ENCODE measurements at regions not wholly inside any gene's neighbourhood (a gene's known extent, or its start where the extent isn't known, plus 50 kb on each side); places are given as distances from the start of the nearest gene placed in this dataset.
A peak's percentile ranks its signal among the peaks of the same experiment; 100 is the strongest.

DNA sequence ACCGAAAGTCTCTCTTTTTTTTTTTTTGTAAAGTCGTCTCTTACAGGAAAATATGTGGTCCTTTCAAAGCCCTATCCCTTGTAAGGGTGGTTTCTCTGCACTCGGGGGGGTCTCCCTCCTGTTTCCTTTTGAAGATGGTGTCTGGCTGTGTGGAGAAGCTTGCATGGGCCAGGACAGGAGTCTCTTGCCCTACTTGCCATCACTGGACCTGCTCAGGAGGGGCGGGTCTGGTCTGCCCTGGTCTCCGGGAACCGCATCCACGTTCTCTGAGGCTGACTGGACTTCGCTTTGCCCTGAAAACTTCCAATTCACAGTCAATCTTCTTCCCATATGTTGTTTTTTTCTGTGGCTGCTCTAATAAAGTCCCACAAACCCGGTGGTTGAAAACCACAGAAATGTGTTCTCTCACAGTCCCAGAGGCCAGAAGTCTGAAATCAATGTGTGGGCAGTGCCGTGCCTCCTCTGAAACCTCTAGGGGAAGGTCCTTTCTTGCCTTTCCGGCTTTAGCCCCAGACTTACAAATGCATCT, 92.9 kb upstream of the IER5L start:
- no peak for DNase-seq
- TF ChIP-seq POLR2A (IDR thresholded peaks at IDR 0.05; ENCODE audit: low read length): no peak
- TF ChIP-seq GATA1 (IDR thresholded peaks at IDR 0.05; ENCODE audit: low read depth, low read length): no peak

DNA sequence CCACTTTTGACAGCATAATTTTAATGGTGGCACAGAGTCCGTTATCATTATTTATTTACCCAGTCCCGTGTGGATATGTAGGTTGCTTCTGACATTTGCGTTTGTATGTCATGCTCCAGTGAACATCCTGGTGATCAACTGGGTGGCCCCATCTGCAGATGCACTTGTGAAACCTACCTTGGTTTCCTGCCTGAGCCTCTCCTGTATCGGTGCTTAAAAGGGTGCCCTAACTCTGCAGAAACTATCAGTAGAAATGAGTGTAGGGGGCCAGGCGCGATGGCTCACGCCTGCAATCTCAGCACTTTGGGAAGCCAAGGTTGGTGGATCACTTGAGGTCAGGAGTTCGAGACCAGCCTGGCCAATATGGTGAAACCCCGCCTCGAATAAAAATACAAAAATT, 92.1 kb upstream of the IER5L start:
- no peak for TF ChIP-seq GATA1 (IDR thresholded peaks at IDR 0.05; ENCODE audit: low read depth, low read length)
- no peak for DNase-seq

DNA sequence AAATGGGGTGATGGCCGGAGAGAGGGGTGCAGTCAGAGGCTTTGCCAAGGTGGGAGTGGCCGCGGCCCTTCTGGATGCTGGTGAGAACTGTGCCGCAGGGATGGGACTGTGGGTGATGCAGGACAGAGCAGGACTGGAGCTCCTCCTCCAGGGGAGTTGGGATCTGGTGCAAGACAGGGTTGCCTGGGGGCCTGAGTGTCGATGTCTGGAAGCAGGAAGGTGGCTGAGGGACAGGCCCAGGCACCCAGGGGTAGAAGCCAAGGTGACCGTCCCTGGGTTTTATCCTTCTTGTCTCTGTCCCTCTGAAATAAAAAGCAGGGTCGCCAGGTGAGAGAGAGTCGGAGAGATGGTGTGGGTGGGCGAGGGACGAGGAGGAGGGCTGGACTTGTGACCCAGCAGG, 89.1 kb upstream of the IER5L start:
- no peak for DNase-seq
- TF ChIP-seq POLR2A (IDR thresholded peaks at IDR 0.05; ENCODE audit: low read length): no peak
- no peak for TF ChIP-seq GATA1 (IDR thresholded peaks at IDR 0.05; ENCODE audit: low read depth, low read length)

DNA sequence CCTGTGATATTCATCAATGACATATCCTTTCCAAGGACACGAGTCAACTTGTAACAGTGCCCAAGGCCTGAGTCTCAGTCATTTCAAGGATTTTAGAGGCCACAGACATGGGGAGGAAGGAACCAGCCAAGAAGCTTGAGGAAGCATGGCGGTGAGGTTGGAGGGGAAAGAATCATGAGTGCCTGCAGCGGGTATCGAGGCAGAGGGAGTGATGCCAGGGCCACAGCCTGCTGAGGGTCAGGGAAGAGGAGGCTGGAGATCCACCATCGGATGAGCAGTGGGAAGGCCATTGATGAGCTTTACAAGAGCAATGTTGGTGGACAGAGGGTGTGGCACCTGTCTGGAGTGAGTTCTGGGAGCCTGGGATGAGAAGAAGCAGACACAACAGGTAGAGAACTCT, 88.5 kb upstream of the IER5L start:
- DNase-seq: no peak

DNA sequence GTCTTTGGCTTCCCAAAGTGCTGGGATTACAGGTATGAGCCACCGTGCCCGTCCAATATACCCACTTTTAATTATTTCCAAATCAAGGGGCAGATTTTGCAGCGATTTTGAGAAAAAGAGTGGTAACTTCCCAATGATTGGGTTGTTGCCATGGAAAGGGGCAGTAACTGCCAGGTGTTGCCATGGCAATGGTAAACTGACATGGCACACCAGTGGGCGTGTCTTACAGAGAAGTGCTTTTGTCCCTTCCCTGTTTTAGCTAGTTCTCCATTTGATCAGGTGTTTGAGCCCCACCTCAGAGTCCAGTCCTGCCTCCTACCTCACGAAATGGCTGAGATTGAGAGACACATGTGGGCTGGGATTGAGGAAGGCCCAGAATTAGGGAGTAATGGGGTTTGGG, 86.3 kb upstream of the IER5L start:
- TF ChIP-seq GATA1 (IDR thresholded peaks at IDR 0.05; ENCODE audit: low read depth, low read length): no peak
- no peak for DNase-seq

More for the DNA sequence above, 88.5 kb upstream of the IER5L start:
- TF ChIP-seq GATA1 (IDR thresholded peaks at IDR 0.05; ENCODE audit: low read depth, low read length) (no peak), POLR2A (IDR thresholded peaks at IDR 0.05; ENCODE audit: low read length) (no peak)

DNA sequence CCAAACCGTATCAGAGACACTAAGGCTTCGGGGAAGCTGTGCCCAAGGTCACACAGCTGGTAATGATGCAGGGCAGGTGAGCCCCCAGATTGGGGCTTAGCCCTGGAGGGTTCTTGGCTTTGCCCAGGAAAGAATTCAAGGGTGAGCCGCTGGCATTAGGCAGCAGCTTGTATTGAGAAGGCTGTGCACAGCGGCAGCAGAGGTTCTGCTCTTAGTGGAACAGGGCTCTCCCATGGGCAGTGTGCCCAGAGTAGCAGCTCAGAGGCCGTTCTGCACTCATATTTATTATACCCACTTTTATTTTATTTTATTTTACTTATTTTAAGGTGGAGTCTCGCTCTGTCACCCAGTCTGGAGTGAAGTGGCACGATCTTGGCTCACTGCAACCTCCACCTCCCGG, 85.8 kb upstream of the IER5L start:
- TF ChIP-seq GATA1 (IDR thresholded peaks at IDR 0.05; ENCODE audit: low read depth, low read length): no peak
- TF ChIP-seq POLR2A (IDR thresholded peaks at IDR 0.05; ENCODE audit: low read length): no peak
- no peak for DNase-seq

DNA sequence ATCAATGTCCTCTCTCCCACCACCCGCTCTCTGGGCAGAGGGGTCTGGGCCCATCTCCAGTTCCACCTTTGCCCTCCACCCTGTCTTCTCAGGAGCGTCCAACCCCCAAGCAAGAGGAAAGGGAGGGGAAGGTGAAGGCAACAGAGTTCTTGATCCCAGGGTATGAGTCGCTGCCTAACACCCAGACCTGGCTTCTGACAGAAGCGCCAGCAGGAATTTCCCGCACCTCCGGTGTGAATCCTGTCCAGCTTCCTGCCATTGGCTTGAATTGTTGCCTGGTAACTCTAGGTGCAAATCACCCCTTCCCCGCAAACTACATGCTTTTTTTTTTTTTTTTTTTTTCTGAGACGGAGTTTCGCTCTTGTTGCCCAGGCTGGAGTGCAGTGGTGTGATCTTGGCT, 84.2 kb upstream of the IER5L start:
- TF ChIP-seq GATA1 (IDR thresholded peaks at IDR 0.05; ENCODE audit: low read depth, low read length) (no peak), POLR2A (IDR thresholded peaks at IDR 0.05; ENCODE audit: low read length) (no peak)
- no peak for DNase-seq

DNA sequence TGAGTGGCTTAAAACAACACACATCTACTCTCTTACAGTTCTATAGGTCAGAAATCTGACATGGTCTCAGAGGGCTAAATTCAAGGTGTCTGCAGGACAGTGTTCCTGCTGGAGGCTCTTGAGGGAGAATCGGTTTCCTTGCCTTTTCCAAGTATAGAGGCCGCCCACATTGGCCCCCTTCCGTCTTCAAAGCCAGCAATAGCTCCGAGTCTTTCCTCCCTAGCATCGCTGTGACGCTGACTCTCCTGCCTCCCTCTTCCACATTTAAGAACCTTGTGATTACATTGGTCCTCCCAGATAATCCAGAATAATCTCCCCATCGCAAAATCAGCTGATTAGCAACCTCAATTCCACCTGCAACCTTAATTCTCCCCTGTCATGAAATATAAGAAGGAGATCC, 81.3 kb upstream of the IER5L start:
- no peak for DNase-seq
- TF ChIP-seq GATA1 (IDR thresholded peaks at IDR 0.05; ENCODE audit: low read depth, low read length) (no peak), POLR2A (IDR thresholded peaks at IDR 0.05; ENCODE audit: low read length) (no peak)

DNA sequence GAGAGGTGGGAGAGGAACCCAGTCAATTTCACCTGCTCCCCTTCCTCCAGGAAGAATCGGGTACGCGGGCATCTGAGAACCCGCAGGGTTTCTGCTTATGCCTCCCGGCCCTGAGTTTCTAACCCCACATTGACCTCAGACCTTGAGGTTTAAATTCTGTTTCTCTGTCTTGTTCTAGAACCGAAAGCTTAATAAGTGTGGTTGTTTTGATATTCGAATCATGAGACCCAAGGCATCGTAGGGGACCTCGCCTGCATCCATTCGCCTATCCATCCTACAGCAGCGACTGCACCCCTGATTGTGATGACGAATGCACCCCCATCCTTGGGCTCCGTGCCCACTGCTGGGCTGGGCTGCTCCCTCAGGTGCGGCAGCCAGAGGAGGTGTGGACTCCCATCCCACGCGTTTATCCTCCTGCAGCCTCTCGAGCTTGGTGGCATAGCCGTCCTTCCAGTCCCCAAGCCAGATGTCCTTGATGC, 80.8 kb upstream of the IER5L start:
- no peak for TF ChIP-seq GATA1 (IDR thresholded peaks at IDR 0.05; ENCODE audit: low read depth, low read length)
- no peak for TF ChIP-seq POLR2A (IDR thresholded peaks at IDR 0.05; ENCODE audit: low read length)
- no peak for DNase-seq

DNA sequence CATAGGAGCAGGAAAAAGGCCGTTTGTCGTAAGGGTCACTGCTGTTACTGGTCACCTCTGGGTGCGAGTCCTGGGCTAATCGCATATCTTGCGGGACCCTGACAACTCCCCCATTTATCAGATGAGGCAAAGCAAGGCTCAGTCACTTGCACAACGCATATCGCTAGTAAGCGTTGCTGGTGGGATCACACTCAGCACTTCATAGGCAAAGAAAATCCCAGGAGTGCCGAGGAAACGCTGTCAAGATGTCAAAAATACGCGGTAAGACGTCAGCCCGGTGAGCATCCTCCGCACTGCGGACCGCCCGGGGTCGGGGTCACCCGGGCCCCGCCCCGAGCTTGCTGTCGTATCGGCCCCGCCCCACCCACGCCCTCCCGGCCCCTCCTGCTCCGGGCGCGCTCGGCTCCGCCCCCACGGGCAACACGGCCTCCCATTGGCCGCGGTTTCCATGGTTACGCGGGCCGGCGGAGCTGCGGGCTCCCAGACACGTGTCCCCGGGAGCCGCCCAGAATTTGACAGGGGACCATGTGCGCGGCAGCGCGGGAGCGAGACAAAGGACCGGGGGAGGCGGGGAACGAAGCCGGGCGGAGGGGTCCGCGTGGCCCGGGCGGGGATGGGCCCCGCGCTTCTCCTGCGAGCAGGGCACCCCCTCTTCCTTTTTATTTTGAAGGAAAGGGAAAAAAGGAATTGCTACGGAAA, 80.2 kb upstream of the IER5L start:
- TF ChIP-seq GATA1 (IDR thresholded peaks at IDR 0.05; ENCODE audit: low read depth, low read length) (no peak), POLR2A (IDR thresholded peaks at IDR 0.05; ENCODE audit: low read length) (no peak)

DNA sequence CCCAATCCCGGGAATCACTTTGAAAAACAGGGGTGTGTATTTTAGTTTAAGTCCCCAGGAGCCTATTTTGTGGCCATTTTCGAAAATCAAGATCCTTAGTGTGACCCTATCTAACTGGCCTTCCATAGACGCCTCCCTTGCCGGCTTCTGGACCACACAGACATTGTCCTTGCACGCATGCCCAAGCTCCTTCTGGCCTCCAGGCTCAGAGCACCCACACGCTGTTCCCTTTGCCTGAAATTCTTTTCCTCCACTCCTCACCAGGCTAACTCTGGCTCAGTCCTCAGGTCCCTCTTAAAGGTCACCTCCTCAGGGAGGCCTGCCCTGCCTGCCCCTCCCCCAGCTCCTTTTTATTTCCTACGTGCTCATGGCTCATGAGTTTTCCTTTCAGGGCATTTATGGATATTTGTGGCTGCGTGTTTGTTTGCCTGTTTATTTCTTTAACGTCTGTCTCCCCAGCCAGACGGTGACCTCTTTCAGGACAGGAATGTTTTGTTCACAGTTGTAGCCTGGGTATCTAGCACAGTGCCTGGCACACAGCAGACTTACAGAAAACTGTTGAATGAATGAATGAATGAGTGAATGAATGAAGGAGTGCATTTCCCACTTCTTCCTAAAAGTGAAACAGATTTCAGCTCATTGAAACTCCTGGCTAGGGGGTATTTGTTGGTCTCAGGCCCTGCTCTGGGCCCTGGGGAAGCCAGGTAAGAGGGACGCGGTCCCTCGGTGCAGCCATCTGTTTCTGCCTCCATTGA, 79.1 kb upstream of the IER5L start:
- no peak for TF ChIP-seq GATA1 (IDR thresholded peaks at IDR 0.05; ENCODE audit: low read depth, low read length)
- no peak for TF ChIP-seq POLR2A (IDR thresholded peaks at IDR 0.05; ENCODE audit: low read length)
- no peak for DNase-seq

More for the DNA sequence above, 80.2 kb upstream of the IER5L start:
- peak; percentile 70 to 71 for DNase-seq

DNA sequence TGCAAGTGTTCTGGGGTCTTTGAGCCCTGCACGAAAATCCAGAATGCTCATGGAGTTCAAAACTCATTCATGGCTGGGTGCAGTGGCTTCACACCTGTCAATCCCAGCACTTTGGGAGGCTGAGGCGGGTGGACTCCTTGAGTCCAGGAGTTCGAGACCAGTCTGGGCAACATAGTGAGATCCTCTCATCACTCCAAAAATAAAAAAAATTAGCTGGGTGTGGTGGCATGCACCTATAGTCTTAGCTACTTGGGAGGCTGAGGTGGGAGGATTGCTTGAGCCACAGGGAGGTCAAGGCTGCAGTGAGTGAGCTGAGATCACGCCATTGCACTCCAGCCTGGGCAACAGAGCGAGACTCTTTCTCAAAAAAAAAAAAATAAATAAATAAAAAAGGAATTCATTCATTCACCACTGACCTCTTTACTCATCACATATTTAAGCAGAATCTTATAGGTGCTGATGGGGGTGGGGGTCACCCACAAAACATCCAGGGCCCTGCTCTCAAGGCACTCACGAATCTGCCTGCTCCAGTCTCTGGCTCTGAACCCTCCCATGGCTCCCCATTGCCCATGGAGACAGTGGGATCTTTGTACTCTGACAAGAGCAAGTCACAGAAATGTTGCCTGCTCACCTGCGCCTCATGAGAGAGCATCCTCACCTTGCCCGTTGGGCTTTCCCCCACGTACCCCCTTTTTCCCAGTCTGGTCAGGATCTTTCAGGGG, 76.7 kb upstream of the IER5L start:
- no peak for TF ChIP-seq POLR2A (IDR thresholded peaks at IDR 0.05; ENCODE audit: low read length)
- no peak for TF ChIP-seq GATA1 (IDR thresholded peaks at IDR 0.05; ENCODE audit: low read depth, low read length)
- no peak for DNase-seq

DNA sequence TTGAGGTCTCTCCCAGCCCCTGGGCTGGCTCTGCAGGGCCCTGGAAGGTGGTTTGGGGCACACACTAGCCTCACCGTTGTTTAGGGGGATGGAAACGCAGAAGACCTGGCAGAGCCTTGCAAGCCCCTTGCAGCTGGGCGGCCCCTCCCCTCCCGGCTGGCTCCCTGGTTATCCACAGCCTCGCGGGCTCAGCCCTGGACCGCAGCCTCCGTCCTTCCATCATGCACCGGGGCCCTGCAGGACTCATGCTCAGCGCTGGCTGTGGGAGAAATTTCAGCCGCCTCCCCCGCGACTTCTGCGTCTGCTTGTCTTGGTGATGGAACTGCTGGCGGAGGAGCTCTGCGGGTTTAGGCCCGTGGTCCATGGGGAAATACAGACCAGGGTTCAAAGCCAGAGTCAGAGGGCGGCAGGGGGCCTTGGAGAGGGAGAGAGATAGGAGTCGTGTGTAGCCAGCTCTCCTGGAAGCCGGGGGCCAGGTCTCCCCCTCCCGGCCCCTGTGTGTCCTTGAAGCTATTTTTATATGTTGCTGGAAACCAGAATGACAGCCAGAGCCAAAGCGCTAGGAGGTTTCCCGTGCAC, 75.8 kb upstream of the IER5L start:
- DNase-seq: no peak
- no peak for TF ChIP-seq POLR2A (IDR thresholded peaks at IDR 0.05; ENCODE audit: low read length)
- TF ChIP-seq GATA1 (IDR thresholded peaks at IDR 0.05; ENCODE audit: low read depth, low read length): no peak

Measured in erythroblast (primary cell).